Suprapubic skin (tissue), 3 donors: ENCODE measurements at regions not wholly inside any gene's neighbourhood (a gene's known extent, or its start where the extent isn't known, plus 50 kb on each side); places are given as distances from the start of the nearest gene placed in this dataset.

Source experiments
- CTCF ChIP-seq, 2 donors: fragments of 200-600 bp in 1 of 2; fragments of 450-650 bp in 1 of 2; sonication (generic) in 1 of 2; IDR thresholded peaks; one replicate each; pipeline ENCODE4 v1.5.1; 2016 to 2019; ENCODE audit warnings: antibody characterized with exemption in 2 of 2, mild to moderate bottlenecking in 1 of 2, moderate library complexity in 1 of 2
- EP300 ChIP-seq: sonication (generic); formaldehyde crosslinking; IDR thresholded peaks from one replicate; pipeline ENCODE4 v1.6.1; 2017; ENCODE audit warnings: antibody characterized with exemption
- POLR2A ChIP-seq, 2 donors: fragments of 450-650 bp; IDR thresholded peaks; one replicate each; pipeline ENCODE4 v1.6.1; 2017; ENCODE audit warnings: antibody characterized with exemption in 2 of 2, mild to moderate bottlenecking in 2 of 2, moderate library complexity in 2 of 2

GRCh38 chr2:62654423-62654791 lies 51.1 kb upstream of the EHBP1 start:
- no peak for TF ChIP-seq POLR2A (IDR thresholded peaks at IDR 0.05)
- no peak for TF ChIP-seq CTCF (IDR thresholded peaks at IDR 0.05)
- no peak for TF ChIP-seq EP300
